ENCODE measurements at regions not wholly inside any gene's neighbourhood (a gene's known extent, or its start where the extent isn't known, plus 50 kb on each side); places are given as distances from the start of the nearest gene placed in this dataset.

DNA sequence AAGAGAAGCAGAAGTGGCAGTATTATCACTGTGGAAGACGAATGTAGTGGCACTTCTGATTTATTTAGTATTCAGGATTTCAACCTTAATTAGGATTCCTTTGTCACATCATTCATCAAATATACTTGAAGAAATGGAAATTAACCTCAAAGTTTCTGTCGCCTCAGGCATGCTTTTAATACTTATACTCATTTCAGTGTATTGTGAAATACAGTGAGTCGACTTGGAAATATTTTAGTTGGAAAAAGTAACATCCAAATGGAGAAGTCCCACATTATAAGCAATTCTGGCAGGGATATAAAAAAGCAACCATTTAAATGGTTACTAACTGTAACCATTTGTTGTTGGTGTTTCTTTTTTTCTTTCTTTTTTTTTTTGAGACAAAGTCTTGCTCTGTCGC, 648.8 kb downstream of the ARL4A start:
- TF ChIP-seq, protein P1, sequence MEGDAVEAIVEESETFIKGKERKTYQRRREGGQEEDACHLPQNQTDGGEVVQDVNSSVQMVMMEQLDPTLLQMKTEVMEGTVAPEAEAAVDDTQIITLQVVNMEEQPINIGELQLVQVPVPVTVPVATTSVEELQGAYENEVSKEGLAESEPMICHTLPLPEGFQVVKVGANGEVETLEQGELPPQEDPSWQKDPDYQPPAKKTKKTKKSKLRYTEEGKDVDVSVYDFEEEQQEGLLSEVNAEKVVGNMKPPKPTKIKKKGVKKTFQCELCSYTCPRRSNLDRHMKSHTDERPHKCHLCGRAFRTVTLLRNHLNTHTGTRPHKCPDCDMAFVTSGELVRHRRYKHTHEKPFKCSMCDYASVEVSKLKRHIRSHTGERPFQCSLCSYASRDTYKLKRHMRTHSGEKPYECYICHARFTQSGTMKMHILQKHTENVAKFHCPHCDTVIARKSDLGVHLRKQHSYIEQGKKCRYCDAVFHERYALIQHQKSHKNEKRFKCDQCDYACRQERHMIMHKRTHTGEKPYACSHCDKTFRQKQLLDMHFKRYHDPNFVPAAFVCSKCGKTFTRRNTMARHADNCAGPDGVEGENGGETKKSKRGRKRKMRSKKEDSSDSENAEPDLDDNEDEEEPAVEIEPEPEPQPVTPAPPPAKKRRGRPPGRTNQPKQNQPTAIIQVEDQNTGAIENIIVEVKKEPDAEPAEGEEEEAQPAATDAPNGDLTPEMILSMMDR (conservative IDR thresholded peaks at IDR 0.05; ENCODE audit: low read length) = no peak
- no peak for TF ChIP-seq EZH2phosphoT487 (IDR thresholded peaks at IDR 0.05; ENCODE audit: borderline replicate concordance, low read depth, low read length)

All from OCI-LY7 (cell line).